Upper lobe of left lung (tissue), 4 donors: ENCODE measurements at regions not wholly inside any gene's neighbourhood (a gene's known extent, or its start where the extent isn't known, plus 50 kb on each side); places are given as distances from the start of the nearest gene placed in this dataset.

ENCODE experiments used
- POLR2A ChIP-seq, 4 donors: fragments of 450-650 bp; IDR thresholded peaks; one replicate each; pipeline ENCODE4 v1.5.1; 2016 to 2017; ENCODE audit warnings: antibody characterized with exemption in 4 of 4, mild to moderate bottlenecking in 2 of 4
- POLR2AphosphoS5 ChIP-seq, 2 donors: sonication (generic); formaldehyde crosslinking; IDR thresholded peaks; one replicate each; pipeline ENCODE4 v1.5.1; 2017; ENCODE audit warnings: antibody characterized with exemption in 2 of 2
- TF ChIP-seq, protein P1 (sequence below), 6 experiments: fragments of 450-650 bp in 4 of 6; fragments of 200-600 bp in 2 of 6; sonication (generic) in 2 of 6; IDR thresholded peaks; one replicate each; pipeline ENCODE4 v1.5.1; 2016 to 2019; ENCODE audit warnings: antibody characterized with exemption in 6 of 6

DNA sequence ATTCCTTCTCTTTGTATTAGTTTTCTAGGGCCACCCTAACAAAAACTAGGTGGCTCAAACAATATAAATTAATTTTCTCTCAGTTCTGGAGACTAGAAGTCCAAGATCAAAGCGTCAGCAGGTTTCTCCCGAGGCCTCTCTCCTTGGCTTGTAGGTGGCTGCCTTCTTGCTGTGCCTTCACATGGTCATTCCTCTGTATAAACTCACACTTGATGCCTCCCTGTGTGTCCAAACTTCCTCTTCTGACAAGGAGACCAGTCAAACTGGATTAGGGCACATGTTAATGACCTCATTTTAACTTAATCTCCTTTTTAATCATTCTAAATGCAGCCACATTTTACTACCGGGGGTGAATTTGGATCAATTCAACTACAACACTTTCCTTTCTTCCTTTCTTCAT lies 691.1 kb downstream of the DIPK2A start:
- no peak for TF ChIP-seq POLR2A (IDR thresholded peaks at IDR 0.05)
- TF ChIP-seq, protein P1, sequence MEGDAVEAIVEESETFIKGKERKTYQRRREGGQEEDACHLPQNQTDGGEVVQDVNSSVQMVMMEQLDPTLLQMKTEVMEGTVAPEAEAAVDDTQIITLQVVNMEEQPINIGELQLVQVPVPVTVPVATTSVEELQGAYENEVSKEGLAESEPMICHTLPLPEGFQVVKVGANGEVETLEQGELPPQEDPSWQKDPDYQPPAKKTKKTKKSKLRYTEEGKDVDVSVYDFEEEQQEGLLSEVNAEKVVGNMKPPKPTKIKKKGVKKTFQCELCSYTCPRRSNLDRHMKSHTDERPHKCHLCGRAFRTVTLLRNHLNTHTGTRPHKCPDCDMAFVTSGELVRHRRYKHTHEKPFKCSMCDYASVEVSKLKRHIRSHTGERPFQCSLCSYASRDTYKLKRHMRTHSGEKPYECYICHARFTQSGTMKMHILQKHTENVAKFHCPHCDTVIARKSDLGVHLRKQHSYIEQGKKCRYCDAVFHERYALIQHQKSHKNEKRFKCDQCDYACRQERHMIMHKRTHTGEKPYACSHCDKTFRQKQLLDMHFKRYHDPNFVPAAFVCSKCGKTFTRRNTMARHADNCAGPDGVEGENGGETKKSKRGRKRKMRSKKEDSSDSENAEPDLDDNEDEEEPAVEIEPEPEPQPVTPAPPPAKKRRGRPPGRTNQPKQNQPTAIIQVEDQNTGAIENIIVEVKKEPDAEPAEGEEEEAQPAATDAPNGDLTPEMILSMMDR (IDR thresholded peaks at IDR 0.05): no peak
- no peak for TF ChIP-seq POLR2AphosphoS5 (IDR thresholded peaks at IDR 0.05)
